HG03575 (cell line): ENCODE measurements at regions not wholly inside any gene's neighbourhood (a gene's known extent, or its start where the extent isn't known, plus 50 kb on each side); places are given as distances from the start of the nearest gene placed in this dataset.
"Not testable (repeated sequence)": the region's sequence is repeated elsewhere in the genome, so short reads cannot be mapped to it uniquely, and the experiment has no call there.

Source experiments
- ATAC-seq: cut with Tn5 transposase; IDR thresholded peaks from one replicate; pipeline ENCODE4 v1.9.1; 2021; ENCODE audit not compliant: unreplicated experiment, insufficient number of reproducible peaks, low FRiP score; ENCODE audit errors: extremely low read depth

DNA sequence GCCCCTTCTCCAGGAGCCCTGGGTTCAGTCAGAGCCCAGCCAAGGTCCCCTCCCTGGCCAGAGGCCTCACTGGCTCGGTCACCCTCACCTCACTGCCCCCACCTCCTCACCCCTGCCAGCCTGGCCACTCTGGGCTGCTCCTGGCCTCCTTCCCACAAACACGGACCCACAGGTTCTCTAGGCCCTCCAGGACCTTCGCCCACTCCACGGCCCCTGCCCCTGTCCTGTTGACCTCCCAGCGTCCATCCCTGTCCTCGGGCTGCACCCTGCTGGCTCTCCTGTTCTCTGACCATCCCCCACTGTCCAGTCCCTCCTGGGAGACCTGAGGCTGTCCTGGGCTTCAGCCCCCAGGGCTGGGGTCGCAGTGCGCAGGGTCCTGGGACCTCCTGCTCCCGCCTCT, 173.3 kb downstream of the TMEM121 start:
- ATAC-seq: not testable (repeated sequence)

GRCh38 chr14:105700146-105700545, 173.8 kb downstream of the TMEM121 start:
- not testable (repeated sequence) for ATAC-seq

DNA sequence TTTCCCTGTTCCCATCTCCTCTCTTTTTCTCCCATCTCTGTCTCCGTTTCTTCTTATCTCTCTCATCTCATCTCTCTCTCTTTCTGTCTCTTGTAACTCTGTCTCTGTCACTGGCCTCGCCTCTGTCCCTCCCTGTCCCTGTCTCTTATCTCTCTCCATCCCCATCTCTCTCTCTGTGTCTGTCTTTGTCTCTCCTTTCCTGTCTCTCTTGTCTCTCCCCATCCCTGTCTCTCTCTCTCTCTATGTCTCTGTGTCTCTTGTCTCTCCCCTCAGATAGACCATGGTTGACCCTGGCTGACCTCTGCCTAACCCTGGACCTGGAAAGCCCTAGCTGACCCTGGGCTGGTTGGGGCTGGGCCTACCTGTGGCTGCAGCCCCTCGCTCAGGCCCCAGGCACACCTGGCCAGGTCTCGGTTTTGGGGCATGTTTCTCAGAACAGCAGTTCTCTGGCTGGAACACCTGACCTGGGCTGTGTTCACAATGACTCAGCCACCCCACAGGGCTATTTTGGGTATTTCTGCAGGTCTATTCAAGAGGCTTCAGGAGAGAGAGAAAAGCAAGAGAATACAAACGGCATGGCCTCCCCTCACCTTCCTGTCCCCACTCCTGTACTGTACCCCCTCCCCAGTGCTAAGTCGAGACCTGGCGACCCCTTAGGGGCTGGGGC, 174.4 kb downstream of the TMEM121 start:
- ATAC-seq: no peak

DNA sequence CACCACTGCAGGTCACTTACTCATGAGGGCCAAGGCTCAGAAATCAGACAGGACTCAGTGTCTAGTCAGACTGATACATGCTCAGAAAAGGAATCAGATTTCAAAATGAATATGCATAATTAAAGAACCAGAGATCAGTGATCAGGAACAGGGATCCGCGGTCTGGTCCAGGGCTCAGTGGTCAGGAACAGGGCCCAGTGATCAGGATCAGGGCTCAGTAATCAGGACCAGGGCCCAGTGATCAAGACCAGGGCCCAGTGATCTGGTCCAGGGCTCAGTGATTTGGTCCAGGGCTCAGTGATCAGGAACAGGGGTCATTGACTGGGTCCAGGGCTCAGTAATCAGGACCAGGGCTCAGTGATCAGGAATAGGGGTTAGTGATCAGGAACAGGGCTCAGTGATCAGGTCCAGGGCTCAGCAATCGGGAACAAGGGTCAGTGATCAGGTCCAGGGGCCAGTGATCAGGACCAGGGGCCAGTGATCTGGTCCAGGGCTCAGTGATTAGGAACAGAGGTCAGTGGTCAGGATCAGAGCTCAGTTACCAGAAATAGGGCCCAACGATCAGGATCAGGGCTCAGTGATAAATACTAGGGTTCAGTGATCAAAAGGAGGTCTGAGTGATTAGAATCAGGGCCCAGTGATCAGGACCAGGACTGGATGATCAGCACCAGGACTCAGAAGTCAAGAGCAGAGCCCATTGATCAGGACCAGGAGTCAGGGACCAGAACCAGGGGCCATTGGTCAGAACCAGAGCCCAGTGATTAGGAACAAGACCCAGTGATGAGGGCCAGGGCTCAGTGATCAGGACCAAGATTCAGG, 175.3 kb downstream of the TMEM121 start:
- ATAC-seq: no peak

- no peak for ATAC-seq
Observed at GRCh38 chr14:105702275-105702817, 176.0 kb downstream of the TMEM121 start.

DNA sequence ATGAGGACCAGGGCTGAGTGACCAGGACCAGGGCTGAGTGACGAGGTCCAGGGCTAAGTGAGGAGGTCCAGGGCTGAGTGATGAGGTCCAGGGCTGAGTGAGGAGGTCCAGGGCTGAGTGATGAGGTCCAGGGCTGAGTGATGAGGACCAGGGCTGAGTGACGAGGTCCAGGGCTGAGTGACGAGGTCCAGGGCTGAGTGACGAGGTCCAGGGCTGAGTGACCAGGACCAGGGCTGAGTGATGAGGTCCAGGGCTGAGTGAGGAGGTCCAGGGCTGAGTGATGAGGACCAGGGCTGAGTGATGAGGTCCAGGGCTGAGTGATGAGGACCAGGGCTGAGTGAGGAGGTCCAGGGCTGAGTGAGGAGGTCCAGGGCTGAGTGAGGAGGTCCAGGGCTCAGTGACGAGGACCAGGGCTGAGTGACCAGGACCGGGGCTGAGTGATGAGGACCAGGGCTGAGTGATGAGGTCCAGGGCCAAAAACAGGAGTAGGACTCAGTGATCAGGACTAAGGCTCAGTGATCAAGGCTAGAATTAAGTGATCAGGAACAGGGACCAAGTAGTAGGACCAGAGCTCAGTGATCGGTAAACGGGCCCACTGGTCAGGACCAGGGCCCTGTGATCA, 176.8 kb downstream of the TMEM121 start:
- ATAC-seq: not testable (repeated sequence)

- ATAC-seq: not testable (repeated sequence)
Observed at GRCh38 chr14:105704091-105704490, 177.7 kb downstream of the TMEM121 start.

DNA sequence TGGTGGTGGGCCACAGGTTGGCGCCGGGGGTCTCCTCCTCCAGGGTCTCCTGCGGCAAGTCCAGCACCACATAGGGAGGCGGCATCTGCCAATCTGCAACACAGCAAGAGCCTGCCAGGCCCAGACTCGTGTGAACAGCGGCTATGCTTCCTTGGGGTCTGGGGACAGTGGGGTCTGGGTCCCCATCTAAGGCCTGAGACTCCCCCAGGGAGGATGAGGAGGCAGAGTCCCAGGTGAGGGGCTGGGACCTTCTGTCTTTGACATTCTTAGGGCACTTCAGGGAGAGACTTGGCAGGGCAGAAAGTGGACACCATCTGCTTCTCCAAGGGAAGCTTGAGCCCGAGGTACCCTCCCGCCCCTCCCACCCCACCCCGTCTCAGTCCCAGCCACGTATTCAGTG, 178.1 kb downstream of the TMEM121 start:
- ATAC-seq: not testable (repeated sequence)

GRCh38 chr14:105705512-105705861, 179.1 kb downstream of the TMEM121 start:
- ATAC-seq: not testable (repeated sequence)

DNA sequence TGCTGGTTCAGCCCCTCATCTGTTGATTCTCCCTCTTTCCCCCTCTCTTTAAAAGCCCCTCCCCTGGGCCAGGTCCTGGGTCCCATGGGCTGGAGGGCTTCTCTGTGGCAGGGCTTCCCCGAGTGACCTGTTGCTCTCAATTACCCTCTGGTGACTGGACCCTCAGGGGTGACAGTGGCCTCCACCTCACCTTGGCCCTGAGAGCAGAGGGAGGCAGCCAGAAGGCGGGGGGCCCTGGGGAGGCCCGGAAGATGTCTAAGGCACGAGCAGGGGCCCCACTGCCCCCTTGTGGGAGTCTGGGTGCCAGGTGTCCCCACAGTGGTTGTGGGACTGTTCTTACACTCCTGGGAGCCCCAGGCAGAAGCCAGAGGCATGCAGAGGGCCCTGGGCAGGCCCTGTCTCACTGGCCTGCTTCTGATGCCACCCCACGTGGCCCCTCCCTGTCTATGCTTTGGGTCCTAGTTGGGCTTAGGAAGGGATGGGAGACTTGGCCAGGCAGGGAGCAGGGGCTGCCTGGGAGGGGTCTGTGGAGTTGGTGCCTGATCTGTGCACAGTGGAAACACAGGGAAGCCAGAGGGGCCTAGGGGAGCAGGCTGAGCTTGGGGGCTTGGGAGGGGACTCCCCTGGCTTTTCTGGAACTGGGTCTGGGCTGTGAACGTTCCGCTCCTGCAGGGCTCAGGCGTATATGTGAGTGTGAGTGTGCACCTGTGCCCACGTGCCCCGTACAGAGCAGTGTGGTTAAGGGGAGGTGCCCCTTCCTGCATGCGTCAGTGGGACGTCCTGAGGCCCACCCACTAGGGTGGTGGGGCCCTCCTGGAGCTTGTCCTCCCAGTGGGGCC, 179.7 kb downstream of the TMEM121 start:
- ATAC-seq: not testable (repeated sequence)

DNA sequence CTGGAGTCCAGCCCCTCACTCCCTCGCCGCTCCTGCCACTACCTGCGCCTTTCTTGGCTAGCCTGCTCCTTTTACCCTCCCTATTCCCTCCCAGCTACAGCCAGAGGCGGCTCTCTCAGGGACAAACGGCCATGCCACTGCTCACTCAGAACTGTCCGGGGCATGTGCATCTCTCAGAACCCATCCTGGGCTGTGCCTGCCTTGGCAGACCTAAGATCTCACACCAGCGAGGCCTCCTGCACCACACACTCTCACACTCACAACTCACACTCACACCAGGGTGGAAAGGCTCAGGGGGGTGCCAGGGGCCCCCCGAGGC, 180.3 kb downstream of the TMEM121 start:
- ATAC-seq: not testable (repeated sequence)

GRCh38 chr14:105707099-105707498, 180.7 kb downstream of the TMEM121 start:
- ATAC-seq: not testable (repeated sequence)

DNA sequence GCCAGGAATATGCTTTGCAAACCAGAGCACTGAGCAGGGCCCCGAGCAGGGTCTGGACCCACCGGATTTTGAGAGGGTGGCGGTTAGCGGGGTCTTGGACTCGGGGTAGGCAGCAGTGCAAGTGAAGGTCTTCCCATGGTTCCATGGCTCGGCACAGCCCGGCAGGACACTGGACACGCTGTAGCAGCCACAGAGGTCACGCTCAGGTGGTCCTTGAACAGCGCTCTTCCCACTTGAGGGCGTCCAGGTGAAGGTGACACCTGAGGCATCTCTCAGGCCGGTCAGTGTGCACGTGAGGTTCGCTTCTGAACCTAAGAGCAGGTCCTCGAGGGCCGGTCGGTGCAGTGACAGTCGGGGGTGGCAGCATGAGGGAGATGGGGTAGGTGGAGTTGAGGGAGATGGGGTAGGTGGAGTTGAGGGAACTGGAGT, 181.4 kb downstream of the TMEM121 start:
- not testable (repeated sequence) for ATAC-seq

GRCh38 chr14:105708251-105709134, 182.1 kb downstream of the TMEM121 start:
- ATAC-seq: not testable (repeated sequence)

DNA sequence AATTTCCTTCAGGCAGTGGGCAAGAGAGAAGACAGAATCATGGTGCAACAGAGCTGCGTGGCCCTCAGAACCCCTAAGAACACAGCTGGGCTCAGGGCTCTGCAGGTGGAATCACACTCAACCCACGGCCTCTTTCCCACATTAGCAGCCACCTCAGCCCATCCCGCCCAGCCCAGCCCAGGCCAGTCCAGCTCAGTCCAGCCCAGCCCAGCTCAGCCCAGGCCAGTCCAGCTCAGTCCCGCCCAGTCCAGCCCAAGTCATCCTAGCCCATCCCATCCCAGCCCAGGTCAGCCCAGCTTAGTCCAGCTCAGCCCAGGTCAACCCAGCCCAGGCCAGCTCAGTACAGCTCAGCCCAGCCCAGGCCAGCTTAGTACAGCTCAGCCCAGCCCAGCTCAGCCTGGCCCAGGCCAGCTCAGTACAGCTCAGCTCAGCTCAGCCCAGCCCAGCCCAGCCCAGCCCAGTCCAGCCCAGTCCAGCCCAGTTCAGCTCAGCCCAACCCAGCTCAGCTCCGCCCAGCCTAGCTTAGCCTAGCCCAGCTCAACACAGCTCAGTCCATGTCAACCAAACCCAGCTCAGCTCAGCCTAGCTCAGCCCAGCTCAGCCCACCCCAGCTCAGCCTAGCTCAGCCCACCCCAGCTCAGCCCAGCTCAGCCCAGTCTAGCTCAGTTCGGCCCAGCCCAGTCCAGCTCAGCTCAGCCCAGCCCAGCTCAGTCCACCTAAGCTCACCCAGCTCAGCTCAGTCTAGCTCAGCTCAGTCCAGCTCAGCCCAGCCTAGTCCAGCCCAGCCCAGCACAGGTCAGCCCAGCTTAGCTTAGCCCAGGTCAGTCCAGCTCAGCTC, 183.1 kb downstream of the TMEM121 start:
- ATAC-seq: no peak

DNA sequence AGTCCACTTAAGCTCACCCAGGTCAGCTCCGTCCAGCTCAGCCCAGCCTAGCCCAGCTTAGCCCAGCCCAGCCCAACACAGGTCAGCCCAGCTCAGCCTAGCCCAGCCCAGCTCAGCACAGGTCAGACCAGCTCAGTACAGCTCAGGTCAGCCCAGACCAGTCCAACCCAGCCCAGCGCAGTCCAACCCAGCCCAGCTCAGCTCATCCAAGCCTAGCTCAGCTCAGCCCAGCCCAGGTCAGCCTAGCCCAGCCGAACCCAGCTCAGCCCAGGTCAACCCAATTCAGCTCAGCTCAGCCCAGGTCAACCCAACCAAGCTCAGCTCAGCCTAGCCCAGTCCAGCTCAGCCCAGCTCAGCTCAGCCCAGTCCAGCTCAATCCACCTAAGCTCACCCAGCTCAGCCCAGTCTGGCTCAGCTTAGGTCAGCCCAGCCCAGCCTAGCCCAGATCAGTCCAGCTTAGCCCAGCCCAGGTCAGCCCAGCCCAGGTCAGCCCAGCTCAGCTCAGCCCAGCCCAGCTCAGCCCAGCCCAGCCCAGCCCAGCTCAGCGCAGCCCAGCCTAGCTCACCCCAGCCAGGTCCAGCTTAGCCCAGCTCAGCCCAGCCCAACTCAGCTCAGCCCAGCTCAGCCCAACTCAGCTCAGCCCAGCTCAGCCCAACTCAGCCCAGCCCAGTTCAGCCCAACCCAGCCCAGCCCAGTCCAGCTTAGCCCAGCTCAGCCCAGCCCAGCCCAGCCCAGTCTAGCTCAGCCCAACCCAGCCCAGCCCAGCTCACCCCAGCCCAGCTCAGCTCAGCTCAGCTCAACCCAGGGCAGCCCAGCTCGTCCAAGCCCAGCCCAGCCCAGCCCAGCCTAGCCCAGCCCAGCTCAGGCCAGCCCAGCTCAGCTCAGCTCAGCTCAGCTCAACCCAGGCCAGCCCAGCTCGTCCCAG, 184.0 kb downstream of the TMEM121 start:
- no peak for ATAC-seq
